Activated CD8-positive, alpha-beta T cell treated with anti-CD3 and anti-CD28 coated beads for 36 hours (primary cell): ENCODE measurements at regions not wholly inside any gene's neighbourhood (a gene's known extent, or its start where the extent isn't known, plus 50 kb on each side); places are given as distances from the start of the nearest gene placed in this dataset.

ENCODE experiments used
- ATAC-seq: fragments of 200-7000 bp; cut with Tn5 transposase; one replicate; pipeline ENCODE4 v1.10.0; 2021; ENCODE audit warnings: mild to moderate bottlenecking, moderate library complexity
- CTCF ChIA-PET: fragments of 350-600 bp; sonication (Branson Sonifier 250); formaldehyde crosslinking; loops from one replicate; lab custom pipeline; 2021; ENCODE audit warnings: antibody characterized with exemption; lab: Charles Lee
- POLR2A ChIA-PET: fragments of 350-600 bp; sonication (Branson Sonifier 250); formaldehyde crosslinking; loops from one replicate; lab custom pipeline; 2021; ENCODE audit warnings: antibody characterized with exemption; lab: Charles Lee
- DNase-seq: peaks from one replicate; pipeline ENCODE4 v3.0.0-alpha.2; 2020
- H3K27ac Mint-ChIP-seq: one replicate; pipeline ENCODE4 v1.8.0; 2021; ENCODE audit warnings: mild to moderate bottlenecking, mixed read lengths
- H3K27me3 Mint-ChIP-seq: one replicate; pipeline ENCODE4 v1.8.0; 2021; ENCODE audit warnings: mixed read lengths
- H3K36me3 Mint-ChIP-seq: one replicate; pipeline ENCODE4 v1.8.0; 2021; ENCODE audit warnings: low read depth, mixed read lengths
- H3K4me1 Mint-ChIP-seq: one replicate; pipeline ENCODE4 v1.8.0; 2021; ENCODE audit warnings: low read depth, mixed read lengths
- H3K4me3 Mint-ChIP-seq: one replicate; pipeline ENCODE4 v1.8.0; 2021; ENCODE audit warnings: mild to moderate bottlenecking, moderate library complexity, mixed read lengths
- H3K9me3 Mint-ChIP-seq: one replicate; pipeline ENCODE4 v1.8.0; 2021; ENCODE audit warnings: mixed read lengths
- CTCF ChIP-seq: fragments of 200-600 bp; IDR thresholded peaks from one replicate; pipeline ENCODE4 v1.8.0; 2022; ENCODE audit warnings: antibody characterized with exemption, mild to moderate bottlenecking
- intact Hi-C: fragments of 100-400 bp; cut with micrococcal nuclease; formaldehyde crosslinking; loops from one replicate; pipeline ENCODE4 v1.10.0; 2022

- H3K4me1 Mint-ChIP-seq: no peaks in the 10 kb centered on the region
- TF ChIP-seq CTCF: no peak
- intact Hi-C loops: no loop called here
- ChIA-PET POLR2A (no interaction called here), CTCF (no interaction called here)
- H3K9me3 Mint-ChIP-seq: peaks cover 6% of the 10 kb centered on the region
- H3K27ac Mint-ChIP-seq: no peak overlapping the region
- H3K4me3 Mint-ChIP-seq: no peak overlapping the region
- no peaks in the 10 kb centered on the region for H3K27me3 Mint-ChIP-seq
- DNase-seq (no peak), ATAC-seq (no peak)
- no peaks in the 10 kb centered on the region for H3K36me3 Mint-ChIP-seq
These were observed 798.5 kb upstream of the MDGA2 start for GRCh38 chr14:48473944-48474343.

- ChIA-PET POLR2A (no interaction called here), CTCF (no interaction called here)
- no peak for DNase-seq
- Mint-ChIP-seq H3K9me3 (no peaks in the 10 kb centered on the region), H3K4me3 (no peak overlapping the region), H3K36me3 (no peaks in the 10 kb centered on the region), H3K27ac (no peak overlapping the region), H3K27me3 (no peaks in the 10 kb centered on the region), H3K4me1 (no peaks in the 10 kb centered on the region)
- no peak for TF ChIP-seq CTCF
- intact Hi-C loops: no loop called here
- ATAC-seq: no peak
These were observed 780.6 kb upstream of the MDGA2 start for GRCh38 chr14:48456051-48456450.

- H3K27me3 Mint-ChIP-seq: no peaks in the 10 kb centered on the region
- DNase-seq (no peak), ATAC-seq (no peak)
- ChIA-PET CTCF (no interaction called here), POLR2A (no interaction called here)
- intact Hi-C loops: no loop called here
- H3K4me3 Mint-ChIP-seq: no peak overlapping the region
- no peak overlapping the region for H3K27ac Mint-ChIP-seq
- no peak for TF ChIP-seq CTCF
- no peaks in the 10 kb centered on the region for H3K4me1 Mint-ChIP-seq
- H3K36me3 Mint-ChIP-seq: no peaks in the 10 kb centered on the region
- no peaks in the 10 kb centered on the region for H3K9me3 Mint-ChIP-seq
These were observed 779.5 kb upstream of the MDGA2 start for GRCh38 chr14:48454887-48455286.

- ChIA-PET POLR2A (no interaction called here), CTCF (no interaction called here)
- no peaks in the 10 kb centered on the region for H3K27me3 Mint-ChIP-seq
These were observed 777.1 kb upstream of the MDGA2 start for GRCh38 chr14:48452437-48452995.

GRCh38 chr14:48435221-48435620 is 759.8 kb upstream of the MDGA2 start:
- peaks cover 3% of the 10 kb centered on the region for H3K9me3 Mint-ChIP-seq
- H3K4me1 Mint-ChIP-seq: no peaks in the 10 kb centered on the region
- no peaks in the 10 kb centered on the region for H3K27me3 Mint-ChIP-seq
- H3K27ac Mint-ChIP-seq: no peak overlapping the region
- intact Hi-C loops: no loop called here
- H3K4me3 Mint-ChIP-seq: no peak overlapping the region
- no peak for TF ChIP-seq CTCF
- ChIA-PET CTCF (no interaction called here), POLR2A (no interaction called here)
- ATAC-seq (no peak), DNase-seq (no peak)
- H3K36me3 Mint-ChIP-seq: no peaks in the 10 kb centered on the region

More at GRCh38 chr14:48452437-48452995, 777.1 kb upstream of the MDGA2 start:
- DNase-seq (no peak), ATAC-seq (no peak)
- H3K36me3 Mint-ChIP-seq: no peaks in the 10 kb centered on the region
- no peak overlapping the region for H3K27ac Mint-ChIP-seq
- TF ChIP-seq CTCF: no peak
- intact Hi-C loops: no loop called here
- H3K4me1 Mint-ChIP-seq: no peaks in the 10 kb centered on the region
- H3K9me3 Mint-ChIP-seq: no peaks in the 10 kb centered on the region
- no peak overlapping the region for H3K4me3 Mint-ChIP-seq
